HEK293T (cell line): ENCODE measurements at regions not wholly inside any gene's neighbourhood (a gene's known extent, or its start where the extent isn't known, plus 50 kb on each side); places are given as distances from the start of the nearest gene placed in this dataset.

Experiments used
- CTCF ChIA-PET: fragments of 350-600 bp; formaldehyde crosslinking; extraction: SDS; loops from one replicate; lab custom pipeline; 2021; ENCODE audit warnings: antibody characterized with exemption, inconsistent platforms; lab: Yijun Ruan, JAX
- POLR2A ChIA-PET: fragments of 350-600 bp; formaldehyde crosslinking; extraction: SDS; loops from one replicate; lab custom pipeline; 2020; ENCODE audit warnings: antibody characterized with exemption, inconsistent platforms; lab: Yijun Ruan, JAX
- DNase-seq: peaks from one replicate; pipeline ENCODE4 v3.0.0; 2012; ENCODE audit warnings: mixed read lengths; ENCODE audit errors: extremely low spot score
- ARNT ChIP-seq: fragments of 450-650 bp; IDR thresholded peaks from 2 replicates; pipeline ENCODE4 v1.6.1; 2017; ENCODE audit warnings: mild to moderate bottlenecking
- BHLHE40 ChIP-seq: fragments of 450-650 bp; IDR thresholded peaks from 2 replicates; pipeline ENCODE4 v1.6.1; 2016; ENCODE audit warnings: mild to moderate bottlenecking, moderate library complexity, borderline replicate concordance
- CTBP1 ChIP-seq: fragments of 450-650 bp; IDR thresholded peaks from 2 replicates; pipeline ENCODE4 v1.6.1; 2016; ENCODE audit warnings: borderline replicate concordance
- ELF4 ChIP-seq: fragments of 450-650 bp; IDR thresholded peaks from 2 replicates; pipeline ENCODE4 v1.6.1; 2017; ENCODE audit warnings: antibody characterized with exemption
- FOXA1 ChIP-seq: fragments of 450-650 bp; IDR thresholded peaks from 2 replicates; pipeline ENCODE4 v1.6.1; 2016; ENCODE audit warnings: mild to moderate bottlenecking
- FOXK2 ChIP-seq: fragments of 450-650 bp; IDR thresholded peaks from 2 replicates; pipeline ENCODE4 v1.6.1; 2016; ENCODE audit warnings: mild to moderate bottlenecking
- FOXM1 ChIP-seq: fragments of 450-650 bp; IDR thresholded peaks from 2 replicates; pipeline ENCODE4 v1.6.1; 2017; ENCODE audit warnings: mild to moderate bottlenecking, borderline replicate concordance
- HDGF ChIP-seq: fragments of 450-650 bp; IDR thresholded peaks from 2 replicates; pipeline ENCODE4 v1.6.1; 2017; ENCODE audit warnings: antibody characterized with exemption, borderline replicate concordance
- L3MBTL2 ChIP-seq: fragments of 450-650 bp; conservative IDR thresholded peaks from 2 replicates; pipeline ENCODE4 v1.6.1; 2016; ENCODE audit warnings: mild to moderate bottlenecking
- LEF1 ChIP-seq: fragments of 450-650 bp; IDR thresholded peaks from 2 replicates; pipeline ENCODE4 v1.6.1; 2017; ENCODE audit warnings: mild to moderate bottlenecking, borderline replicate concordance
- NFRKB ChIP-seq: fragments of 450-650 bp; IDR thresholded peaks from 2 replicates; pipeline ENCODE4 v1.6.1; 2016; ENCODE audit warnings: mild to moderate bottlenecking, moderate library complexity
- PKNOX1 ChIP-seq: fragments of 450-650 bp; IDR thresholded peaks from 2 replicates; pipeline ENCODE4 v1.6.1; 2016
- SP1 ChIP-seq: fragments of 450-650 bp; IDR thresholded peaks from 2 replicates; pipeline ENCODE4 v1.6.1; 2017
- SUZ12 ChIP-seq: fragments of 450-650 bp; IDR thresholded peaks from 2 replicates; pipeline ENCODE4 v1.6.1; 2016; ENCODE audit warnings: mild to moderate bottlenecking
- TARDBP ChIP-seq: fragments of 450-650 bp; IDR thresholded peaks from 2 replicates; pipeline ENCODE4 v1.6.1; 2016
- ZNF384 ChIP-seq: fragments of 450-650 bp; IDR thresholded peaks from 2 replicates; pipeline ENCODE4 v1.6.1; 2016

GRCh38 chr3:150238048-150238802 is 169.9 kb upstream of the TSC22D2 start:
- CTCF ChIA-PET = interaction anchor here (0.7 to 2.5 kb wide), 8 partner anchors 8 to 275 kb away, joined by 3 to 6 read pairs (median 3); no protein-coding TSS in a partner anchor
- DNase-seq = no peak
- no peak for TF ChIP-seq SUZ12
- TF ChIP-seq PKNOX1 = no peak
- TF ChIP-seq ZNF384 = no peak
- TF ChIP-seq ARNT = no peak
- TF ChIP-seq FOXK2 = no peak
- no peak for TF ChIP-seq SP1
- TF ChIP-seq CTBP1 = no peak
- no peak for TF ChIP-seq FOXM1
- no peak for TF ChIP-seq HDGF
- TF ChIP-seq TARDBP = no peak
- TF ChIP-seq NFRKB = no peak
- TF ChIP-seq FOXA1 = no peak
- no peak for TF ChIP-seq L3MBTL2
- TF ChIP-seq LEF1 = no peak
- TF ChIP-seq BHLHE40 = no peak
- TF ChIP-seq ELF4 = no peak
- POLR2A ChIA-PET = interaction anchor here (0.5 to 1.3 kb wide), 2 partner anchors 170 to 257 kb away, joined by 3 to 6 read pairs; partner anchors contain the start of gene TSC22D2

- ChIA-PET CTCF (no interaction called here), POLR2A (no interaction called here)
- TF ChIP-seq BHLHE40 (no peak), SP1 (no peak), FOXA1 (no peak), FOXK2 (no peak), NFRKB (no peak), TARDBP (no peak), ARNT (no peak), LEF1 (no peak)
- no peak for DNase-seq
Measured at GRCh38 chr3:150237490-150237889, 170.6 kb upstream of the TSC22D2 start.

GRCh38 chr3:150236316-150237082 is 171.6 kb upstream of the TSC22D2 start:
- TF ChIP-seq TARDBP (no peak), PKNOX1 (no peak), NFRKB (no peak), HDGF (no peak), FOXM1 (no peak), LEF1 (no peak), ZNF384 (no peak), ARNT (no peak), L3MBTL2 (no peak), SP1 (no peak), SUZ12 (no peak), FOXA1 (no peak), CTBP1 (no peak), FOXK2 (no peak), BHLHE40 (no peak), ELF4 (no peak)
- DNase-seq = no peak
- CTCF ChIA-PET = no interaction called here
- POLR2A ChIA-PET = interaction anchor here (1.4 kb wide), 1 partner anchor 172 kb away, joined by 5 read pairs; the partner anchor contains the start of gene TSC22D2

- DNase-seq = no peak
- no peak for TF ChIP-seq BHLHE40
- TF ChIP-seq L3MBTL2 = no peak
- TF ChIP-seq HDGF = no peak
- no peak for TF ChIP-seq SUZ12
- TF ChIP-seq ELF4 = no peak
- no peak for TF ChIP-seq ZNF384
- no peak for TF ChIP-seq FOXK2
- TF ChIP-seq FOXM1 = no peak
- no peak for TF ChIP-seq CTBP1
- no peak for TF ChIP-seq FOXA1
- TF ChIP-seq SP1 = no peak
- ChIA-PET CTCF (no interaction called here), POLR2A (interaction anchor here (1.4 kb wide), 1 partner anchor 173 kb away, joined by 5 read pairs; the partner anchor contains the start of gene TSC22D2)
Measured at GRCh38 chr3:150235799-150236198, 172.3 kb upstream of the TSC22D2 start.

GRCh38 chr3:150232992-150233451 is 175.1 kb upstream of the TSC22D2 start:
- no peak for DNase-seq
- ChIA-PET CTCF (interaction anchor here (0.8 kb wide), 1 partner anchor 9 kb away, joined by 3 read pairs; no protein-coding TSS in a partner anchor), POLR2A (interaction anchor here (1.0 kb wide), 1 partner anchor 176 kb away, joined by 5 read pairs; no protein-coding TSS in a partner anchor)
- 0 out of 2 replicates have a peak, but pooled peaks have one; percentile 7 for TF ChIP-seq PKNOX1
- no peak for TF ChIP-seq SUZ12
